Tongue (tissue), 1 donor: ENCODE measurements at regions not wholly inside any gene's neighbourhood (a gene's known extent, or its start where the extent isn't known, plus 50 kb on each side); places are given as distances from the start of the nearest gene placed in this dataset.
A peak's percentile ranks its signal among the peaks of the same experiment; 100 is the strongest.
"Not testable (repeated sequence)": the region's sequence is repeated elsewhere in the genome, so short reads cannot be mapped to it uniquely, and the experiment has no call there.

Experiments used
- DNase-seq: peaks from one replicate; pipeline ENCODE4 v3.0.0-alpha.2; 2015

GRCh38 chr14:45838597-45838996 lies 585.6 kb upstream of the MIS18BP1 start:
- DNase-seq, result peak; percentile 11

- DNase-seq, result no peak
These were observed 566.1 kb upstream of the MIS18BP1 start for GRCh38 chr14:45819107-45819506.

- no peak for DNase-seq
These were observed 558.2 kb upstream of the MIS18BP1 start for GRCh38 chr14:45811155-45811554.

- peak; percentile 10 for DNase-seq
These were observed 557.3 kb upstream of the MIS18BP1 start for GRCh38 chr14:45810152-45810872.

- DNase-seq, result no peak
These were observed 554.3 kb upstream of the MIS18BP1 start for GRCh38 chr14:45807178-45807899.

GRCh38 chr14:45799511-45799910 lies 546.5 kb upstream of the MIS18BP1 start:
- peak; percentile 3 for DNase-seq

- no peak for DNase-seq
These were observed 545.7 kb upstream of the MIS18BP1 start for GRCh38 chr14:45798659-45799058.

- not testable (repeated sequence) for DNase-seq
These were observed 543.0 kb upstream of the MIS18BP1 start for GRCh38 chr14:45796006-45796405.

GRCh38 chr14:45793081-45793480 lies 540.1 kb upstream of the MIS18BP1 start:
- DNase-seq, result no peak

- DNase-seq, result no peak
These were observed 537.3 kb upstream of the MIS18BP1 start for GRCh38 chr14:45790293-45790692.

- DNase-seq, result no peak
These were observed 534.2 kb upstream of the MIS18BP1 start for GRCh38 chr14:45787167-45787566.

- no peak for DNase-seq
These were observed 533.3 kb upstream of the MIS18BP1 start for GRCh38 chr14:45786266-45786665.

- no peak for DNase-seq
These were observed 532.2 kb upstream of the MIS18BP1 start for GRCh38 chr14:45785240-45785639.

GRCh38 chr14:45766247-45766646 lies 513.2 kb upstream of the MIS18BP1 start:
- DNase-seq, result no peak

GRCh38 chr14:45757655-45758054 lies 504.7 kb upstream of the MIS18BP1 start:
- no peak for DNase-seq

- not testable (repeated sequence) for DNase-seq
These were observed 503.4 kb upstream of the MIS18BP1 start for GRCh38 chr14:45756412-45756811.

GRCh38 chr14:45743884-45744283 lies 490.9 kb upstream of the MIS18BP1 start:
- DNase-seq, result no peak

- no peak for DNase-seq
These were observed 489.2 kb upstream of the MIS18BP1 start for GRCh38 chr14:45742187-45742586.

- DNase-seq, result peak; percentile 11
These were observed 475.6 kb upstream of the MIS18BP1 start for GRCh38 chr14:45728434-45729225.

GRCh38 chr14:45727133-45727532 lies 474.1 kb upstream of the MIS18BP1 start:
- DNase-seq, result no peak

GRCh38 chr14:45721472-45721871 lies 468.5 kb upstream of the MIS18BP1 start:
- no peak for DNase-seq

GRCh38 chr14:45716572-45716971 lies 463.6 kb upstream of the MIS18BP1 start:
- no peak for DNase-seq

- DNase-seq, result no peak
These were observed 462.9 kb upstream of the MIS18BP1 start for GRCh38 chr14:45715946-45716345.
